IMR-90 (cell line): ENCODE measurements at regions not wholly inside any gene's neighbourhood (a gene's known extent, or its start where the extent isn't known, plus 50 kb on each side); places are given as distances from the start of the nearest gene placed in this dataset.

ENCODE experiments used
- CEBPB ChIP-seq: IDR thresholded peaks from 2 replicates; pipeline ENCODE4 v1.6.1; 2012; ENCODE audit warnings: low read depth, low read length, improper control_type of control experiment
- CTCF ChIP-seq: conservative IDR thresholded peaks from 2 replicates; pipeline ENCODE4 v1.5.1; 2012; ENCODE audit warnings: mild to moderate bottlenecking, low read depth, low read length, improper control_type of control experiment
- FOS ChIP-seq: fragments of 150-350 bp; IDR thresholded peaks from 2 replicates; pipeline ENCODE4 v1.6.1; 2016; ENCODE audit warnings: low read depth, low read length
- MAFK ChIP-seq: IDR thresholded peaks from 2 replicates; pipeline ENCODE4 v1.6.1; 2012; ENCODE audit warnings: low read depth, low read length, improper control_type of control experiment
- POLR2A ChIP-seq: IDR thresholded peaks from 2 replicates; pipeline ENCODE4 v1.6.1; 2012; ENCODE audit warnings: mild to moderate bottlenecking, low read depth, low read length

- TF ChIP-seq CTCF (no peak), FOS (no peak), POLR2A (no peak), MAFK (no peak), CEBPB (no peak)
Observed at GRCh38 chr17:59462385-59462784, 103.0 kb upstream of the DHX40 start.
